Fibroblast of mammary gland (primary cell): ENCODE measurements at regions not wholly inside any gene's neighbourhood (a gene's known extent, or its start where the extent isn't known, plus 50 kb on each side); places are given as distances from the start of the nearest gene placed in this dataset.

Source experiments
- DNase-seq: peaks from one replicate; pipeline ENCODE4 v3.0.0-alpha.2; 2010; ENCODE audit warnings: low read depth
- H3K4me3 ChIP-seq: 2 replicates; pipeline ENCODE4 v1.5.1; 2011; ENCODE audit warnings: low read depth, mild to moderate bottlenecking, low read length, moderate library complexity; ENCODE audit not compliant: control insufficient read depth
- CTCF ChIP-seq: conservative IDR thresholded peaks from 2 replicates; pipeline ENCODE4 v1.5.1; 2011; ENCODE audit warnings: low read depth, low read length, inconsistent platforms; ENCODE audit not compliant: control insufficient read depth, insufficient read depth

- DNase-seq = no peak
- no peak for TF ChIP-seq CTCF
- H3K4me3 ChIP-seq = no peak overlapping the region
These were observed 210.9 kb upstream of the GGTLC1 start for GRCh38 chr20:24199501-24199900.

- DNase-seq = no peak
These were observed 205.6 kb upstream of the GGTLC1 start for GRCh38 chr20:24194143-24194542.

GRCh38 chr20:24190905-24191304 lies 202.3 kb upstream of the GGTLC1 start:
- no peak overlapping the region for H3K4me3 ChIP-seq
- TF ChIP-seq CTCF = no peak
- DNase-seq = no peak

More at GRCh38 chr20:24194143-24194542, 205.6 kb upstream of the GGTLC1 start:
- TF ChIP-seq CTCF = no peak
- H3K4me3 ChIP-seq = no peak overlapping the region

- H3K4me3 ChIP-seq = no peak overlapping the region
- DNase-seq = no peak
- no peak for TF ChIP-seq CTCF
These were observed 197.2 kb upstream of the GGTLC1 start for GRCh38 chr20:24185791-24186190.

- TF ChIP-seq CTCF = no peak
- no peak overlapping the region for H3K4me3 ChIP-seq
- DNase-seq = no peak
These were observed 192.6 kb upstream of the GGTLC1 start for GRCh38 chr20:24181151-24181550.

GRCh38 chr20:24169256-24169655 lies 180.7 kb upstream of the GGTLC1 start:
- no peak overlapping the region for H3K4me3 ChIP-seq
- no peak for DNase-seq
- no peak for TF ChIP-seq CTCF

- TF ChIP-seq CTCF = no peak
- no peak for DNase-seq
- no peak overlapping the region for H3K4me3 ChIP-seq
These were observed 177.8 kb upstream of the GGTLC1 start for GRCh38 chr20:24166412-24166811.
